Hepatocyte (in vitro differentiated cells): ENCODE measurements at regions not wholly inside any gene's neighbourhood (a gene's known extent, or its start where the extent isn't known, plus 50 kb on each side); places are given as distances from the start of the nearest gene placed in this dataset.

Source experiments
- DNase-seq: peaks from one replicate; pipeline ENCODE4 v3.0.0-alpha.2; 2016; ENCODE audit warnings: low spot score
- H2AFZ ChIP-seq: fragments of 200-600 bp; sonication (generic); 2 replicates; pipeline ENCODE4 v1.6.0; 2016; ENCODE audit warnings: antibody characterized with exemption, mild to moderate bottlenecking
- H3K27ac ChIP-seq: fragments of 200-600 bp; sonication (generic); 2 replicates; pipeline ENCODE4 v1.5.1; 2016; ENCODE audit warnings: mild to moderate bottlenecking
- H3K27me3 ChIP-seq: fragments of 200-600 bp; sonication (generic); 2 replicates; pipeline ENCODE4 v1.6.1; 2016
- H3K36me3 ChIP-seq: fragments of 200-600 bp; sonication (generic); replicated peaks from 2 replicates; pipeline ENCODE4 v1.5.1; 2016; ENCODE audit warnings: low read depth; ENCODE audit not compliant: insufficient read depth
- H3K4me1 ChIP-seq: fragments of 200-600 bp; sonication (generic); 2 replicates; pipeline ENCODE4 v1.5.1; 2016; ENCODE audit warnings: mild to moderate bottlenecking, moderate library complexity; ENCODE audit not compliant: insufficient read depth
- H3K4me2 ChIP-seq: fragments of 200-600 bp; sonication (generic); 2 replicates; pipeline ENCODE4 v1.6.0; 2016
- H3K4me3 ChIP-seq: fragments of 200-600 bp; sonication (generic); 2 replicates; pipeline ENCODE4 v1.5.1; 2016; ENCODE audit warnings: mild to moderate bottlenecking
- H3K79me2 ChIP-seq: fragments of 200-600 bp; sonication (generic); 2 replicates; pipeline ENCODE4 v1.6.0; 2017; ENCODE audit warnings: mild to moderate bottlenecking
- H3K9me2 ChIP-seq: fragments of 200-600 bp; sonication (generic); replicated peaks from 2 replicates; pipeline ENCODE4 v1.6.0; 2017; ENCODE audit warnings: mild to moderate bottlenecking; ENCODE audit not compliant: insufficient read depth
- H3K9me3 ChIP-seq: fragments of 200-600 bp; sonication (generic); 2 replicates; pipeline ENCODE4 v1.5.1; 2016; ENCODE audit warnings: low read depth, mild to moderate bottlenecking
- H4K20me1 ChIP-seq: fragments of 200-600 bp; sonication (generic); 2 replicates; pipeline ENCODE4 v1.6.0; 2016; ENCODE audit warnings: mild to moderate bottlenecking; ENCODE audit not compliant: insufficient read depth, poor library complexity, severe bottlenecking
- EZH2 ChIP-seq: fragments of 200-600 bp; sonication (generic); IDR thresholded peaks from 2 replicates; pipeline ENCODE4 v1.6.1; 2016; ENCODE audit warnings: antibody characterized with exemption, mild to moderate bottlenecking, borderline replicate concordance
- EZH2phosphoT487 ChIP-seq: fragments of 200-600 bp; sonication (generic); IDR thresholded peaks from one replicate; pipeline ENCODE4 v1.6.1; 2018; ENCODE audit warnings: antibody characterized with exemption, mild to moderate bottlenecking, low read depth, moderate library complexity; ENCODE audit not compliant: unreplicated experiment, severe bottlenecking
- WGBS: methylation state at CpG from one replicate; pipeline ENCODE4 v1.1.6; 2016; ENCODE audit warnings: low lambda C conversion rate; ENCODE audit errors: missing lambda C conversion rate; 5-methylcytosine and 5-hydroxymethylcytosine counted together
- TF ChIP-seq, protein P1 (sequence below): fragments of 200-600 bp; sonication (generic); IDR thresholded peaks from 2 replicates; pipeline ENCODE4 v1.5.1; 2016; ENCODE audit warnings: antibody characterized with exemption, mild to moderate bottlenecking; ENCODE audit not compliant: poor library complexity

DNA sequence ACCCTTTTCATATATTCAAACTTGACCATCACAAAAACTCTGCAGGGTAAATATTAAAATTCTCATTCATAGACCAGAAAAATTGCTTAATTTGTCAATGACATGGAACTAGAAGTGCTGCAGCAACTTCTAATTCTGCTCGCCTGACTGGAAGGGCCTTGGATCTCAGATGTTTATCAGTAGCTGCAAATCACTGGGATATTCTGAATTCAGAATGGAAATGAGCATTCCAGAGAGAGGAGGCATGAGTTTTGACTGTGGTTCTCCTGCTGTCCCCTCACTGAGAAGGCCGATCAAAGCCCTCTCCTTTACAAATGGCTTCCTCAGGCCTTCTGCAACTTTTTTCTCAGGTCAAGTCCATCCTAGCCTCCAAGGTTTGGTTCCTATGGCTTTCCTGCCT is 171.3 kb upstream of the FAM78B start:
- no peak for DNase-seq
- Histone ChIP-seq H3K79me2 (no peaks in the 10 kb centered on the region), H3K27me3 (no peaks in the 10 kb centered on the region), H4K20me1 (no peaks in the 10 kb centered on the region), H3K4me2 (no peak overlapping the region), H3K9me3 (no peaks in the 10 kb centered on the region), H3K27ac (no peak overlapping the region), H3K36me3 (no peaks in the 10 kb centered on the region), H3K9me2 (no peaks in the 10 kb centered on the region), H2AFZ (no peak overlapping the region), H3K4me3 (no peak overlapping the region), H3K4me1 (no peaks in the 10 kb centered on the region)
- TF ChIP-seq EZH2phosphoT487 = no peak
- TF ChIP-seq EZH2 = no peak
- WGBS = 86% methylated on average over 2 of the region's 2 CpGs

GRCh38 chr1:166340709-166341108 is 173.9 kb upstream of the FAM78B start:
- no peaks in the 10 kb centered on the region for H3K4me1 ChIP-seq
- H3K27ac ChIP-seq = no peak overlapping the region
- TF ChIP-seq EZH2 (no peak), EZH2phosphoT487 (no peak)
- TF ChIP-seq, protein P1, sequence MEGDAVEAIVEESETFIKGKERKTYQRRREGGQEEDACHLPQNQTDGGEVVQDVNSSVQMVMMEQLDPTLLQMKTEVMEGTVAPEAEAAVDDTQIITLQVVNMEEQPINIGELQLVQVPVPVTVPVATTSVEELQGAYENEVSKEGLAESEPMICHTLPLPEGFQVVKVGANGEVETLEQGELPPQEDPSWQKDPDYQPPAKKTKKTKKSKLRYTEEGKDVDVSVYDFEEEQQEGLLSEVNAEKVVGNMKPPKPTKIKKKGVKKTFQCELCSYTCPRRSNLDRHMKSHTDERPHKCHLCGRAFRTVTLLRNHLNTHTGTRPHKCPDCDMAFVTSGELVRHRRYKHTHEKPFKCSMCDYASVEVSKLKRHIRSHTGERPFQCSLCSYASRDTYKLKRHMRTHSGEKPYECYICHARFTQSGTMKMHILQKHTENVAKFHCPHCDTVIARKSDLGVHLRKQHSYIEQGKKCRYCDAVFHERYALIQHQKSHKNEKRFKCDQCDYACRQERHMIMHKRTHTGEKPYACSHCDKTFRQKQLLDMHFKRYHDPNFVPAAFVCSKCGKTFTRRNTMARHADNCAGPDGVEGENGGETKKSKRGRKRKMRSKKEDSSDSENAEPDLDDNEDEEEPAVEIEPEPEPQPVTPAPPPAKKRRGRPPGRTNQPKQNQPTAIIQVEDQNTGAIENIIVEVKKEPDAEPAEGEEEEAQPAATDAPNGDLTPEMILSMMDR = no peak
- H3K4me3 ChIP-seq = no peak overlapping the region
- H4K20me1 ChIP-seq = no peaks in the 10 kb centered on the region
- no peak overlapping the region for H3K4me2 ChIP-seq
- no peaks in the 10 kb centered on the region for H3K36me3 ChIP-seq
- no peaks in the 10 kb centered on the region for H3K9me3 ChIP-seq
- DNase-seq = no peak
- H3K9me2 ChIP-seq = no peaks in the 10 kb centered on the region
- no peaks in the 10 kb centered on the region for H3K79me2 ChIP-seq
- no peak overlapping the region for H2AFZ ChIP-seq
- no peaks in the 10 kb centered on the region for H3K27me3 ChIP-seq

- Histone ChIP-seq H3K4me2 (no peak overlapping the region), H3K36me3 (no peaks in the 10 kb centered on the region), H3K27me3 (no peaks in the 10 kb centered on the region), H2AFZ (no peak overlapping the region), H3K4me1 (no peaks in the 10 kb centered on the region), H3K4me3 (no peak overlapping the region), H3K9me3 (no peaks in the 10 kb centered on the region), H3K27ac (no peak overlapping the region), H4K20me1 (no peaks in the 10 kb centered on the region), H3K9me2 (no peaks in the 10 kb centered on the region), H3K79me2 (no peaks in the 10 kb centered on the region)
- no peak for DNase-seq
- TF ChIP-seq EZH2phosphoT487 (no peak), EZH2 (no peak)
- TF ChIP-seq, protein P1 = no peak
- WGBS = 96% methylated on average over 21 of the region's 22 CpGs
These were observed 176.5 kb upstream of the FAM78B start for GRCh38 chr1:166343276-166343675.

GRCh38 chr1:166350490-166350889 is 183.7 kb upstream of the FAM78B start:
- no peak overlapping the region for H3K27ac ChIP-seq
- TF ChIP-seq EZH2phosphoT487 (no peak), EZH2 (no peak)
- TF ChIP-seq, protein P1 = no peak
- H3K79me2 ChIP-seq = no peaks in the 10 kb centered on the region
- no peak overlapping the region for H3K4me3 ChIP-seq
- H3K9me2 ChIP-seq = no peaks in the 10 kb centered on the region
- no peaks in the 10 kb centered on the region for H3K9me3 ChIP-seq
- H4K20me1 ChIP-seq = no peaks in the 10 kb centered on the region
- no peak for DNase-seq
- no peaks in the 10 kb centered on the region for H3K4me1 ChIP-seq
- no peak overlapping the region for H3K4me2 ChIP-seq
- no peaks in the 10 kb centered on the region for H3K36me3 ChIP-seq
- H2AFZ ChIP-seq = no peak overlapping the region
- 53% methylated on average over 5 of the region's 5 CpGs for WGBS
- no peaks in the 10 kb centered on the region for H3K27me3 ChIP-seq
